Mucosa of rectum (tissue), 2 donors: ENCODE measurements at regions not wholly inside any gene's neighbourhood (a gene's known extent, or its start where the extent isn't known, plus 50 kb on each side); places are given as distances from the start of the nearest gene placed in this dataset.
"Not testable (repeated sequence)": the region's sequence is repeated elsewhere in the genome, so short reads cannot be mapped to it uniquely, and the experiment has no call there.

Source experiments
- H3K27ac ChIP-seq, 2 donors: one replicate each; pipeline ENCODE4 v1.7.0; 2013; ENCODE audit warnings: inconsistent platforms in 2 of 2, low read depth in 2 of 2, low read length in 2 of 2
- H3K27me3 ChIP-seq, 2 donors: one replicate each; pipeline ENCODE4 v1.7.0; 2013; ENCODE audit warnings: low read length in 2 of 2; ENCODE audit not compliant: control insufficient read depth in 2 of 2, insufficient read depth in 2 of 2
- H3K36me3 ChIP-seq, 2 donors: one replicate each; pipeline ENCODE4 v1.7.0; 2013; ENCODE audit warnings: low read length in 2 of 2; ENCODE audit not compliant: control insufficient read depth in 2 of 2, insufficient read depth in 2 of 2
- H3K4me1 ChIP-seq, 2 donors: one replicate each; pipeline ENCODE4 v1.7.0; 2013; ENCODE audit warnings: low read length in 2 of 2, mild to moderate bottlenecking in 1 of 2; ENCODE audit not compliant: control insufficient read depth in 2 of 2, insufficient read depth in 2 of 2
- H3K4me3 ChIP-seq, 2 donors: one replicate each; pipeline ENCODE4 v1.7.0; 2013; ENCODE audit warnings: low read length in 2 of 2
- H3K9ac ChIP-seq, 2 donors: one replicate each; pipeline ENCODE4 v1.7.0; 2013; ENCODE audit warnings: low read length in 2 of 2, low read depth in 1 of 2, mild to moderate bottlenecking in 1 of 2
- H3K9me3 ChIP-seq, 2 donors: one replicate each; pipeline ENCODE4 v1.7.0; 2013; ENCODE audit warnings: low read length in 2 of 2; ENCODE audit not compliant: control insufficient read depth in 2 of 2
- donor health status: healthy.
- donor health status: Normal muscosa, but diverticular disease.

- no peak overlapping the region for H3K9ac ChIP-seq
These were observed 775.6 kb downstream of the GATA3 start for GRCh38 chr10:8830048-8830447.

GRCh38 chr10:8830876-8831275, 776.4 kb downstream of the GATA3 start:
- H3K36me3 ChIP-seq: no peaks in the 10 kb centered on the region
- H3K4me1 ChIP-seq: no peaks in the 10 kb centered on the region
- H3K9ac ChIP-seq: no peak overlapping the region
- no peaks in the 10 kb centered on the region for H3K27me3 ChIP-seq
- H3K9me3 ChIP-seq: no peaks in the 10 kb centered on the region
- no peak overlapping the region for H3K4me3 ChIP-seq
- H3K27ac ChIP-seq: no peak overlapping the region

More at GRCh38 chr10:8830048-8830447, 775.6 kb downstream of the GATA3 start:
- Histone ChIP-seq H3K9me3 (no peaks in the 10 kb centered on the region), H3K4me3 (no peak overlapping the region), H3K27ac (no peak overlapping the region), H3K36me3 (no peaks in the 10 kb centered on the region), H3K27me3 (no peaks in the 10 kb centered on the region), H3K4me1 (no peaks in the 10 kb centered on the region)

- Histone ChIP-seq H3K4me3 (no peak overlapping the region), H3K27ac (no peak overlapping the region), H3K9me3 (no peaks in the 10 kb centered on the region), H3K27me3 (no peaks in the 10 kb centered on the region), H3K36me3 (no peaks in the 10 kb centered on the region), H3K4me1 (no peaks in the 10 kb centered on the region), H3K9ac (no peak overlapping the region)
These were observed 781.1 kb downstream of the GATA3 start for GRCh38 chr10:8835453-8836167.

- H3K36me3 ChIP-seq: no peaks in the 10 kb centered on the region
- no peaks in the 10 kb centered on the region for H3K27me3 ChIP-seq
- no peak overlapping the region for H3K27ac ChIP-seq
- H3K4me3 ChIP-seq: no peak overlapping the region
- H3K9ac ChIP-seq: no peak overlapping the region
- H3K4me1 ChIP-seq: no peaks in the 10 kb centered on the region
- H3K9me3 ChIP-seq: no peaks in the 10 kb centered on the region
These were observed 785.9 kb downstream of the GATA3 start for GRCh38 chr10:8840356-8840755.

GRCh38 chr10:8844141-8844540, 789.7 kb downstream of the GATA3 start:
- no peaks in the 10 kb centered on the region for H3K27me3 ChIP-seq
- no peak overlapping the region for H3K27ac ChIP-seq
- H3K4me1 ChIP-seq: no peaks in the 10 kb centered on the region
- no peaks in the 10 kb centered on the region for H3K36me3 ChIP-seq
- no peak overlapping the region for H3K9ac ChIP-seq
- H3K9me3 ChIP-seq: no peaks in the 10 kb centered on the region
- no peak overlapping the region for H3K4me3 ChIP-seq

GRCh38 chr10:8852546-8852945, 798.1 kb downstream of the GATA3 start:
- H3K4me3 ChIP-seq: no peak overlapping the region
- no peaks in the 10 kb centered on the region for H3K36me3 ChIP-seq
- H3K9ac ChIP-seq: no peak overlapping the region
- H3K27me3 ChIP-seq: no peaks in the 10 kb centered on the region
- no peak overlapping the region for H3K27ac ChIP-seq
- H3K9me3 ChIP-seq: no peaks in the 10 kb centered on the region
- no peaks in the 10 kb centered on the region for H3K4me1 ChIP-seq

- no peaks in the 10 kb centered on the region for H3K9me3 ChIP-seq
- no peaks in the 10 kb centered on the region for H3K36me3 ChIP-seq
- H3K27ac ChIP-seq: no peak overlapping the region
- H3K4me3 ChIP-seq: no peak overlapping the region
- H3K27me3 ChIP-seq: no peaks in the 10 kb centered on the region
- no peak overlapping the region for H3K9ac ChIP-seq
- no peaks in the 10 kb centered on the region for H3K4me1 ChIP-seq
These were observed 798.6 kb downstream of the GATA3 start for GRCh38 chr10:8853048-8853447.

GRCh38 chr10:8868924-8869323, 814.4 kb downstream of the GATA3 start:
- H3K4me3 ChIP-seq, H3K4me1 ChIP-seq: not testable (repeated sequence)

GRCh38 chr10:8873310-8873709, 818.8 kb downstream of the GATA3 start:
- no peak overlapping the region for H3K27ac ChIP-seq
- H3K36me3 ChIP-seq: no peaks in the 10 kb centered on the region
- H3K9ac ChIP-seq: no peak overlapping the region
- H3K4me1 ChIP-seq: no peaks in the 10 kb centered on the region
- H3K27me3 ChIP-seq: no peaks in the 10 kb centered on the region
- no peak overlapping the region for H3K4me3 ChIP-seq
- no peaks in the 10 kb centered on the region for H3K9me3 ChIP-seq

More at GRCh38 chr10:8868924-8869323, 814.4 kb downstream of the GATA3 start:
- not testable (repeated sequence) for H3K27ac ChIP-seq, H3K36me3 ChIP-seq, H3K9me3 ChIP-seq, H3K27me3 ChIP-seq, H3K9ac ChIP-seq

- Histone ChIP-seq H3K4me1 (no peaks in the 10 kb centered on the region), H3K9ac (no peak overlapping the region), H3K4me3 (no peak overlapping the region), H3K27ac (no peak overlapping the region), H3K36me3 (no peaks in the 10 kb centered on the region), H3K27me3 (no peaks in the 10 kb centered on the region), H3K9me3 (no peaks in the 10 kb centered on the region)
These were observed 819.8 kb downstream of the GATA3 start for GRCh38 chr10:8874268-8874667.
